GM19035 (cell line): ENCODE measurements at regions not wholly inside any gene's neighbourhood (a gene's known extent, or its start where the extent isn't known, plus 50 kb on each side); places are given as distances from the start of the nearest gene placed in this dataset.
"Not testable (repeated sequence)": the region's sequence is repeated elsewhere in the genome, so short reads cannot be mapped to it uniquely, and the experiment has no call there.

Experiments used
- ATAC-seq: cut with Tn5 transposase; IDR thresholded peaks from one replicate; pipeline ENCODE4 v1.9.1; 2021; ENCODE audit not compliant: unreplicated experiment

GRCh38 chrX:140447150-140447549 lies 57.7 kb downstream of the SOX3 start:
- no peak for ATAC-seq

- ATAC-seq: no peak
Observed at GRCh38 chrX:140440876-140441275, 64.0 kb downstream of the SOX3 start.

DNA sequence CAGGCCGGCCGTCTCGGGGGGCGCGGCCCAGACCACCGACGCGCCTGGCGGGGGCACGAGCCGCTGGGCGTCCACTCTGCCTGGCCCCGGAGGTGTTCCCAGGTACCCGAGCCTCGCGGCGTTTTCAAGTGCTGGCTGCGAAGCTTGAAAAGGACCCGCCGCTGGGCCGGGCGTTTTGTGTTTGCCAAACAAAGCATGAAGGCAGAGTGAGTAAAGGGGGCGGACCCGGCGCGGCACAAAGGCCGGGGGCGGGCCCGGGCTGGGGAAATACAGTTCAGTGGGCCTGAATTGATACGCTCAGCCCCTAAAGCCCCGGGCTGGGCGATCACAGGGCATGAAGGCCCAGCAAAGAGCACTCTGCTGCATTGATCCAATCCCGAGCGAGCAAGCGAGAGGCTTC lies 65.4 kb downstream of the SOX3 start:
- no peak for ATAC-seq

GRCh38 chrX:140434347-140434746 lies 70.5 kb downstream of the SOX3 start:
- no peak for ATAC-seq

DNA sequence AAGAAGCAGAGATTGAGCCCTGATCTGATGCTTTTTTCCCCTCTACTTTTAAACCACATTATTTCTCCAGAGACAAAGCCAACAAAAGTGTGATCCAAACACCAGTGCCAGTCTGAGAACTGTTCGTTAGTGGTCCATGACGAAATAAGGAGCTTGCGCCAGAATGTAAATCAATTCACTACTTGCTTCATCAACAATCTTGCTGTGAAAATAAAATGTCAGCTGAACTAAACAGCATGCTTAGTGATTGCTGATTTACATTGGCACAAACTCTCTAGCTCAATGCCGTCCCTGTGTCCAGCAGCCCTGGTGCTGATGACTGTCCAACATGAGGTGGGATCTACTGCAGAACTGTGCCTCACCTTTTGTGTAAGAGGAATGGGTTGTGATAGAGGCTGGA lies 71.3 kb downstream of the SOX3 start:
- no peak for ATAC-seq

- no peak for ATAC-seq
Observed at GRCh38 chrX:140432346-140433175, 72.3 kb downstream of the SOX3 start.

GRCh38 chrX:140431521-140431920 lies 73.3 kb downstream of the SOX3 start:
- ATAC-seq: no peak

DNA sequence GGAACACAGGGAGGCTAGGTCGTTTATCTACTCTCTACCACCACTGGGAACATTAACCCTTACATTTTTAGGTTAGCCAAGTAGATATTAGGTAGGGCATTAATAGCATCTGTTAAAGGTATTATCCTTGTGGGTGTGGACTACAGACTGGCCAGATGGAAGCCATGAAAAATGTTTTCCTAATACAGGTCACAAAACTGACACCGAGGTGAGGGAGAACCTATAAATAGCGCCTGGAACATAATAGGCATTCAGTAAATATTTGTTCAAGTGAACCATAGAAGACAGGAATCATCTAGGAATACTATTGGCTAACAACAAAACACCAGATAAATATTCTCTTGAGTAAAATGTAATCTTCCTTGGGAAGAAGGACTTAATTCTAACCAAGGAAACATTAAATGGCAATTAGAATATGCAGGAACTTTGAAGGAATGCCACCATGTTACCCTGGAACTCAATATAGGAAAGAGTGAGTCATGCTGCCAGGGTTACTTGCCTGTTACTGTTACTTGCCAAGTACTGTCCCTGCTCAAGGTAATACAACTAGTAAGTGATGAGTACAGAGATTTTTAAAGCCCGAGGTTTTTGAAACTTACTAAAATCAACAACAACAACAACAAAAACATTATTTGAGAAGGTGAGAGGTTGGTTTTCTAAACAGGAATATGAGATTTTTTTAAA lies 79.0 kb downstream of the SOX3 start:
- ATAC-seq: no peak

DNA sequence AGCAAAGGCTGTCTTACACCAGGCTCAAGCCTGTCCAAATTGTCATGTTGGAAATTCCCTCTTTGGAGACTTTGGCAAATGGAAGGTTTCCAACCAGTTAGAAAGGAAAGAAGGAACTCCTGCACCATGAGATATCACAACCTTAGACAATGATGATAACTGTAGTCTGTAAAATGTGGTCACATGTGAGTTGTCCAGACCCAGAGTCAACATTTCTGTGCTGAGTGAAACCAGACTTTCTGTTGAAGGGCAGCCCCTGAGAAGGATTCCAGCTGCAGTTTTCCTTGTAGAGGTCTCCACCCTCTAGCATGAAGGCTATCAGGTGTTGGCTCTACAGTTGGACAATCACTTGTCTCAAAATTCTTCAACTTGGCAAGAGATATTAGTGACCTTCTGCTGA lies 82.4 kb downstream of the SOX3 start:
- ATAC-seq: no peak

GRCh38 chrX:140402131-140402530 lies 102.7 kb downstream of the SOX3 start:
- ATAC-seq: not testable (repeated sequence)

DNA sequence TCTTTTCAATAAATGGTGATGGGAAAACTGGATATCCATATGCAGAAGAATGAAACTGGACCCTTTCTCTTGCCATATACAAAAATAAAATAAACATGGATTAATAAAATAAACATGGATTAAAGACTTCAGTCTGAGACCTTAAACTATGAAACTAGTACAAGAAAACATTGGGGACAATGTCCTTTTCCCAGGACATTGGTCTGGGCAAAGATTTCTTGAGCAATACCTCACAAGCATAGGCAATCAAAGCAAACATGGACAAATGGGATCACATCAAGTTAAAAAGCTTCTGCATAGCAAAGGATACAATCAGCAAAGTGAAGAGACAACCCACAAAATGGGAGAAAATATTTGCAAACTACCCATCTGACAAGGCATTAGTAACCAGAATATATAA lies 108.5 kb downstream of the SOX3 start:
- ATAC-seq: not testable (repeated sequence)

- ATAC-seq: no peak
Observed at GRCh38 chrX:140393507-140393906, 111.4 kb downstream of the SOX3 start.

DNA sequence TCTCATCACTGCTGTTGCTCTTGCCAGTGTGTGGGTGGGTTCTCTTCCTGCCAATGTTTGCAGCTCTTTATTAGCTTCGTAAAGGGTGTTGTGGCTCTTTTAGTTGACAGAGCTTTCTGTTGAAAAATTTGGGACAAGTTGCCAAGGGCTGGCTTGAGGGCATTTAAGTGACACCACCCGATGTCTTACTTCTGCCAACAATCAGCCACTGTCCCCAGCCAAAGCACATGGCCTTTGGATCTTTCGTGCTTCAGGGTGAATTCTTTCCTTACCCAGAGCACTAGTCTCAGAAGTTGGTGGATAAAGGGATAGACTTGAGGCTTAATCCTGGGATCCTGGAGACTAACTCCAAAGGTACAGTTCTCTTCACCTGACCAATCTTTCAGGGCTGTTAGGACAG lies 113.6 kb downstream of the SOX3 start:
- no peak for ATAC-seq

DNA sequence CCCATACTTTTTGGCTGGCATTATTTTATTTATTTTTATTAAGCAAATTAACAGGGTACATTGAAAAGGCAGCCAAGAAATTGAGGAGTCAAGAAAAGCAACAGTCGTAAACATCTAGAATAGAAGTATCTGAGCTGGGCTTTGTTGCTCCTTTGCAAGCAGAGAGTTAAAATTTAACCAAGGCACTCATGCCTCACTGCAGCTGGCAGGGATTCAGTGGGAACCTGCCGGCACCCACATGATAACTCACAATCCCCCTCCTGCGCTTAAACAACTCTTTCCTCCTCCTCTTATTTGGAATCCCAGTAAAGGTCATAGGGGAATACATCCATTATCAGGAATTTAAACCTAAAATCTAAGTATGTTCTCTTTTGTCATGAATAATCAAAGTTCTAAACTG lies 115.5 kb downstream of the SOX3 start:
- ATAC-seq: no peak

DNA sequence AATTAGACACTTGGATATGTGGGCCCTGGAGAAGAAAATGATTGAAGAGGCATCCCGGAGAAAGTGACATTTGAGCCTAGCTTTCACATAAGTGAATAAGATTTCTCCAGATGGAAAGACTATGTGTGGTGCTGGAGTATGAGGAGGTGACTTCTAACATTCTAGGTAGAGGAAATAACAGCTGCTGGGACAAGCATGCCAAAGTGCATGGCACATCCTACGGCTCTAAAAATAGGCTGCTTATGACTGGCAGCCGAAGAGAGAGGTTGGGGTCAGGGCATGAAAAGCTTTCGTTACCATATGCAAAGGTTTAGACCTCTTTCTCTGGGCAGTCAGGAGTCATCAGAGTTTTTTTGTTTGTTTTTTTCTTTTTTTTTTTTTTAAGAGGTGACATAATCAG lies 142.0 kb downstream of the SOX3 start:
- no peak for ATAC-seq

DNA sequence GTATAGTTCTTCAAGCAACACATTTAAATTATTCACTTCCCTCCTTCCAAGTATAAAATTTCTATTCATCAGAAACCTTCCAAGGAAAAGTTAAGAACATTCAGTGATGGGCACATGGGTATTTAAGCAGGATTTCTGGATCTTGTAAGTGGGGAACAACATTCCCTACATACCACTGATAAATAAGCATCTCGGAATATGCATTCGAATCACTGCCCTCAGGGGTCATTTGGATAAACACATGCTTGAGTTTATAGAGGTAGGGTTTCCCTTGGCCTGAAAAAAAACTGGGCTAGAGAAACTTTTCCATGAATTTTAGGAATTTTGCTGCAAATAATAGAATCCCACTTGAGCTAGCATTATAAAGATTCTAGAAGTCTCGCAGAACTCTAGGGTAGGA lies 143.9 kb downstream of the SOX3 start:
- ATAC-seq: no peak

DNA sequence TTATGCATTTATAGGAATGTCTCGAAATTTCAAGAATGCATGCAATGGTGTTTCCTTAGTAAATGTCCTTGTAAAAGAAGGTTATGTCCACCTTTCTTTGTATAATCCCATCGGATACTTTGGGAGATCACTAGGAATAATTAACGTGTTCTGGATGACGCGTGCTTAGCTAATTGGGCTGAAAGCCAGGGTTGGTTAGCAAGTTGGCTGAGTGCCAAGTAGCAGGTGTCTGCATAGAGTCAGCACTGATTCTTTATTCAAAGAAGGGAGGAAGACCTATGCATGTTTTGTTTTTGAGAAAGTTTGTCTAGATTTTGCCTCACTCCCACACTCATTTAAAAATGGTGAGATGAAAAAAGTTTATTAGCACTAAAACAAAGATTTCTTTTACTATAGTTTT lies 144.6 kb downstream of the SOX3 start:
- no peak for ATAC-seq

DNA sequence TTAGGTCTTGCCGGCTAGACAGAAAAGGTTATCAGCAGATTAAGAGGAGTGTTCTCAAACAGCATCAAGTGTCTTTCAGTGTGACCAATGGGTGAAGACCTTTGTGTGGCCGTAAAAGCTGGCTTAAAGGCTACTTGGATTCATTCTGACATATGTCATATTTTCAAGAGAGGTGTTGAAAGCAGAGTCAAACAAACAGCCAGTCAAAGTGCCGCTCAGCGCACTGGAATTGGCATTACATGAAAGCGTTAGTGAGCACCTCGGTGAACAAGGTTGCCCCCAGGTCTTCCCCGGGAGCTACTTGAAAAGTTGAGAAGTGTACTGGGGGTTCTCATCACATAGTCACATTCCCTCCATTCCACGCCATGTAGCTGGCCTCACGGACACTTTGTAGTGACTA lies 148.9 kb downstream of the SOX3 start:
- ATAC-seq: no peak

DNA sequence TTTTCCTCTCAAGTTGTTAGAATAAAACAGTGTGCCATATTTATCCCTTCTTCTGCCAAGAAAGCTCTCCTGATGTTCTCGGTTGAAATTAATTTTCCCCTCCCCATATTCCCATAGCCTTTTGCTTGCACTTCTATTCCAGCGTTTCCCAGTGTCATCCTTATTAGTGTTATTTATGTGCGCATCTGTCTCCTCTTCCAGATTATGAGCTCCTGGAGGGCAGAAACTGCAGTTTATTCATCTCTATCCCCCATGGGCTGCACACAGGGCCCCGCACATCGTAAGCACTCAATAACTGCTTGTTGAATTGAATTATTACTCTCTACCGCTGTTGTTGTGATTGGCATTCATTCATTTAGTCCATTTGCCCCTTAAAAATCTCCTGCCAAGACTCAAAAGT lies 149.4 kb downstream of the SOX3 start:
- ATAC-seq: no peak

DNA sequence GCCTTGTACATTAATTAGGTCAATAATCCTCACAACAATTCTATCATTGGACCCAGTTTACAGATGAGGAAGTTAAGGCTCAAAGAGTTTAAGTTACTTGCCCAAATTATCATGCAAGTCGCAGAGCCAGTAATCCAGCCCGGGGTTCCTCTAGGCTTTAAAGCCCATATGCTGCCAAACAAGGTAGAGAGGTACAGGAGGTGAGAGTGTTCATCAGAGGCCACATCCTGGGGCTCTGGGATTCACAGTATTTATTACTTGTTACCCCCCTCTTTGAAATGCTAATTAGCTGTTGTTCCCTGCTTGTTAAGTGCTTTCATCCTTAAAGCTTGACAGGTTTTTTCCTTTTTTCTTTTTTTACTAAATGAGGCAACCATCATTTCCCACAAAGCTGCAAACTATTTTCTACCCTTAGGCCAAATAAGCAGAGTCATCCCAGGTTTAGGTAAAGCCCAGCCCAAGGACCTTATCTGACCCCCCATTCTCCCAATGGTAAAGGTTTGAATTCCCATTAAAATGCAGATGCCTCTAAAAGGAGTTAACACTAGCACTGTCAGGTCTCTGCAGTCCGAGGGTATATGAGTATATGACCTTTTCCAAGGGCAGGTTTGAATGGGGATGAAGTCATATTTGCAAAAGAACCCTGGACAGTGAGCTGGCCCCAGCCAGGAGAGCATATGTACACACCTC lies 150.3 kb downstream of the SOX3 start:
- ATAC-seq: no peak

- no peak for ATAC-seq
Observed at GRCh38 chrX:140346729-140347128, 158.1 kb downstream of the SOX3 start.
